ENCODE measurements at regions not wholly inside any gene's neighbourhood (a gene's known extent, or its start where the extent isn't known, plus 50 kb on each side); places are given as distances from the start of the nearest gene placed in this dataset.
"Not testable (repeated sequence)": the region's sequence is repeated elsewhere in the genome, so short reads cannot be mapped to it uniquely, and the experiment has no call there.

DNA sequence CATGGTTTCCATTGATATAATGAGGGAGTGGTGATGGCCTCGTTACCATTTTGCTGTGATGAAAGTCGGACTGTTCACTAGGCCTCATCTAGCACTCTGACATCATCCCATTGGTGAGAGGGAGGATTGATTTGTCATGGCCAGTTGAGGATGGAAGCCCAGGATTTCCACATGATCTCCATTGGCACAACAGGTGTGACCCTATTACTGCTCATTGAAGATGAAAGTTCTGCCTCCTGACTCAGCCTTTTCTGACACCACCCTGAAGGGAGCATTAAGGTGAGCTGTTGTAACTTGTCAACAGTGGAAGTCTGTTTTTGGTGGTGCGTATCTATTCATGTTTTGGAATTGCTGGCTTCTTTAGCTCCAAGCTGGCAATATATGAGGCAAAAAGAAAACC, 144.2 kb downstream of the PABPC4L start:
- DNase-seq (no peak), ATAC-seq (no peak)
- Histone ChIP-seq H3K36me3 (no peaks in the 10 kb centered on the region), H3K27me3 (no peaks in the 10 kb centered on the region), H3K27ac (no peak overlapping the region), H3K9me3 (no peaks in the 10 kb centered on the region), H3K4me3 (no peak overlapping the region), H3K4me1 (no peaks in the 10 kb centered on the region)
- intact Hi-C loops (cut with DNase I): no loop called here
- TF ChIP-seq, protein P1, sequence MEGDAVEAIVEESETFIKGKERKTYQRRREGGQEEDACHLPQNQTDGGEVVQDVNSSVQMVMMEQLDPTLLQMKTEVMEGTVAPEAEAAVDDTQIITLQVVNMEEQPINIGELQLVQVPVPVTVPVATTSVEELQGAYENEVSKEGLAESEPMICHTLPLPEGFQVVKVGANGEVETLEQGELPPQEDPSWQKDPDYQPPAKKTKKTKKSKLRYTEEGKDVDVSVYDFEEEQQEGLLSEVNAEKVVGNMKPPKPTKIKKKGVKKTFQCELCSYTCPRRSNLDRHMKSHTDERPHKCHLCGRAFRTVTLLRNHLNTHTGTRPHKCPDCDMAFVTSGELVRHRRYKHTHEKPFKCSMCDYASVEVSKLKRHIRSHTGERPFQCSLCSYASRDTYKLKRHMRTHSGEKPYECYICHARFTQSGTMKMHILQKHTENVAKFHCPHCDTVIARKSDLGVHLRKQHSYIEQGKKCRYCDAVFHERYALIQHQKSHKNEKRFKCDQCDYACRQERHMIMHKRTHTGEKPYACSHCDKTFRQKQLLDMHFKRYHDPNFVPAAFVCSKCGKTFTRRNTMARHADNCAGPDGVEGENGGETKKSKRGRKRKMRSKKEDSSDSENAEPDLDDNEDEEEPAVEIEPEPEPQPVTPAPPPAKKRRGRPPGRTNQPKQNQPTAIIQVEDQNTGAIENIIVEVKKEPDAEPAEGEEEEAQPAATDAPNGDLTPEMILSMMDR (IDR thresholded peaks at IDR 0.05): no peak

DNA sequence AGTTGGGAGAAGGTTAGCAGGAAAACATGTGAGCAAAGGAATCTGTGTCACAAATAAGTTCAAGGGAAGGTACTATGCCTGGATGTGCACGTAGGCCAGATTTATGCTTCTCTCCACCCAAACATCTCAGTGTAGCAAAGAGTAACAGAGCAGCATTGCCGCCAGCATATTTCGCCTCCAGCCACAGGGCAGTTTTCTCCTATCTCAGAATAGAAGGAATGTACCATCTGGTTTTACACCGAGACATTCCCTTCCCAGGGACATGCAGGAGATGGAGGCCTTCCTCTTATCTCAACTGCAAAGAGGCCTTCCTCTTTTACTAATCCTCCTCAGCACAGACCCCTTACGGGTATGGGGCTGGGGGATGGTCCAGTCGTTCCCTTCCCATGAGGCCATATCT, 155.4 kb downstream of the PABPC4L start:
- H3K36me3 ChIP-seq; H3K9me3 ChIP-seq; H3K27ac ChIP-seq; H3K4me3 ChIP-seq; DNase-seq; intact Hi-C loops (cut with DNase I); ATAC-seq; H3K27me3 ChIP-seq; H3K4me1 ChIP-seq: not testable (repeated sequence)

DNA sequence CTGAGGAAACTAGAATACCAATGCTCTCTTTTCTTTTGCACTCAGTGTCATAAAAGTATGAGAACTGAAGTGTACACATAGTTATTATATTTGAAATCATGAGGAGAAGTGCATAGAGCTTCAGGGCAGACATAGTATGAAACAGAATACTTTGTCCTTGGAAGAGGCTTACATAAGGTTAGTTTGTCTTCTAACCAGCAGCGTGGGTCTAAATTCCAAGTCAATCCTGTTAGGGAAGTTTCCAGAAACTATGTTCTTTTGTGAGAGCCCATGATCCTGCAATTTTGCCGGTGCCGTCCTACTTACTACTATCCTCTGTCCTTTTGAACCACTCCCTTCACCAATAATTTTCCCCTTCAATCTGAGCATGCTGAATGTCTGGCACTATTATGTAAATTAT, 156.2 kb downstream of the PABPC4L start:
- H3K27me3 ChIP-seq: no peaks in the 10 kb centered on the region
- DNase-seq (no peak), ATAC-seq (no peak)
- no peaks in the 10 kb centered on the region for H3K9me3 ChIP-seq
- no peak overlapping the region for H3K27ac ChIP-seq
- no peak overlapping the region for H3K4me3 ChIP-seq
- intact Hi-C loops (cut with DNase I): no loop called here
- no peaks in the 10 kb centered on the region for H3K4me1 ChIP-seq
- TF ChIP-seq, protein P1 (IDR thresholded peaks at IDR 0.05): no peak
- no peaks in the 10 kb centered on the region for H3K36me3 ChIP-seq

DNA sequence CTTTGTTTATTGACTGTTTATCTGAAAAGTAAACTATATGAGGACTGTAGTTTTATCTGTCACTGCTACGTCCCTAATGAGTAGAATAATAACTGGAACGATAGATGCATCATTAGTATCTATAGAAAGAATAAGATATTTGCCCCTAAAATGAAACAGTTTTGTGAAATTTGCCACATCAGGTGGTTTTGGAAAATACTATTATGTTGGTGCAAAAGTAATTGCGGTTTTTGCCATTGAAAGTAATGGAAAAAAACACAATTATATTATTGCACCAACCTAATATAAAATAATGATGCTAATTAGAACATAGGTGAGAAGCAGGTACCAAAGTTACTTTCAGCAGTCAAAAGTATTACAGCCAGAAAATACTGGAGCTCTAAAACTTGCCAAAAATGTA, 158.3 kb downstream of the PABPC4L start:
- intact Hi-C loops (cut with DNase I): no loop called here
- Histone ChIP-seq H3K27ac (no peak overlapping the region), H3K9me3 (peaks cover 0 to 10% of the 10 kb centered on the region in 2 donors), H3K4me3 (no peak overlapping the region), H3K36me3 (no peaks in the 10 kb centered on the region), H3K27me3 (no peaks in the 10 kb centered on the region), H3K4me1 (no peaks in the 10 kb centered on the region)
- no peak for DNase-seq
- TF ChIP-seq, protein P1 (IDR thresholded peaks at IDR 0.05): no peak
- no peak for ATAC-seq

DNA sequence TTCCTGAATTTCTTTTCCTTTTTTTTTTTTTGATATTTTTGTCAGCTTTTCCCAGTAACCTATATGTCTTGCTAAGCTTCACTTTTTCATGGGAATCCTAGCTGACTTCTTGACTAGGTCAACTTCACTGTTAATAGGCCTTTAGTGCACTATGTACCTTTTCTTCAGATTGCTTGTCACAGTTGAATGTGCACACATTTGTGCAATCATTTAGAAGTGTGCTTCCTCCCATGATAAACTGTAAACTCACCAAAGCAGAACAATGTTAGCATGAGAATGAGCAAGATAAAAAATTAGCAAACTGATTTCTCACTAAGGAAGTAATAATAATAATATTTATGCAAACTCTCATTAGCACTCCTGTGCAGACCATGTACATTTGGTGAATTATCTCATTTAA, 173.2 kb downstream of the PABPC4L start:
- Histone ChIP-seq H3K36me3 (no peaks in the 10 kb centered on the region), H3K4me3 (no peak overlapping the region), H3K27ac (no peak overlapping the region), H3K27me3 (no peaks in the 10 kb centered on the region), H3K4me1 (no peaks in the 10 kb centered on the region), H3K9me3 (no peaks in the 10 kb centered on the region)
- TF ChIP-seq, protein P1 (IDR thresholded peaks at IDR 0.05): no peak
- intact Hi-C loops (cut with DNase I): no loop called here
- ATAC-seq (no peak), DNase-seq (no peak)

DNA sequence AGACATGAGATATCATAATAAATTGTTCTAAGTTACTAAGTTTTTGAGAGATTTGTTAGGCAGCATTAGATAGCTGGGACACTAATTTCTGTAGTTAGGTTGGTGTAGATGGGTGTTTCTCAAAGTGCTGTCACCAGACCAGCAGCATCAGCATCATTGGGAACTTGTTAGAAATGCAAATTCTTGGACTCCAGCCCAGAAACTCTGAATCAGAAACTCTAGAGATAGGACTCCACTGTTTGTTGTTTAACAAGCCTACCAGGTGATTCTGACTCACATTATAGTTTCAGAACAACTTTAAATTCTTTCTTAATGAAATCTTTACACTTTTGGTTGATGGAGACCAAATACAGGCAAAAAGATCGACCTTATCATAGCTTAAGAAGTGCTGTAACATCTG, 173.7 kb downstream of the PABPC4L start:
- intact Hi-C loops (cut with DNase I): no loop called here
- no peaks in the 10 kb centered on the region for H3K4me1 ChIP-seq
- H3K27me3 ChIP-seq: no peaks in the 10 kb centered on the region
- H3K9me3 ChIP-seq: no peaks in the 10 kb centered on the region
- no peak overlapping the region for H3K27ac ChIP-seq
- no peak overlapping the region for H3K4me3 ChIP-seq
- TF ChIP-seq, protein P1 (IDR thresholded peaks at IDR 0.05): no peak
- ATAC-seq (peak; percentile 41), DNase-seq (no peak)
- H3K36me3 ChIP-seq: no peaks in the 10 kb centered on the region
